ENCODE measurements at regions not wholly inside any gene's neighbourhood (a gene's known extent, or its start where the extent isn't known, plus 50 kb on each side); places are given as distances from the start of the nearest gene placed in this dataset.

- no peak for DNase-seq (ENCODE audit: low spot score)
Measured at GRCh38 chr18:70662588-70662987, 373.7 kb downstream of the SOCS6 start.

- no peak for DNase-seq (ENCODE audit: low spot score)
Measured at GRCh38 chr18:70659036-70659925, 370.4 kb downstream of the SOCS6 start.

- no peak for DNase-seq (ENCODE audit: low spot score)
Measured at GRCh38 chr18:70653671-70654070, 364.8 kb downstream of the SOCS6 start.

- DNase-seq (ENCODE audit: low spot score), result no peak
Measured at GRCh38 chr18:70650878-70651277, 362.0 kb downstream of the SOCS6 start.

GRCh38 chr18:70649683-70650082, 360.8 kb downstream of the SOCS6 start:
- no peak for DNase-seq (ENCODE audit: low spot score)

- DNase-seq (ENCODE audit: low spot score), result no peak
Measured at GRCh38 chr18:70645971-70646370, 357.1 kb downstream of the SOCS6 start.

GRCh38 chr18:70643812-70644211, 355.0 kb downstream of the SOCS6 start:
- DNase-seq (ENCODE audit: low spot score), result no peak

GRCh38 chr18:70641156-70641775, 352.4 kb downstream of the SOCS6 start:
- DNase-seq (ENCODE audit: low spot score), result no peak

- no peak for DNase-seq (ENCODE audit: low spot score)
Measured at GRCh38 chr18:70640336-70640887, 351.6 kb downstream of the SOCS6 start.

GRCh38 chr18:70636991-70637390, 348.1 kb downstream of the SOCS6 start:
- no peak for DNase-seq (ENCODE audit: low spot score)

GRCh38 chr18:70634576-70635147, 345.8 kb downstream of the SOCS6 start:
- no peak for DNase-seq (ENCODE audit: low spot score)

GRCh38 chr18:70627182-70627802, 338.4 kb downstream of the SOCS6 start:
- DNase-seq (ENCODE audit: low spot score), result no peak

- no peak for DNase-seq (ENCODE audit: low spot score)
Measured at GRCh38 chr18:70622622-70623419, 334.0 kb downstream of the SOCS6 start.

GRCh38 chr18:70621710-70622109, 332.9 kb downstream of the SOCS6 start:
- DNase-seq (ENCODE audit: low spot score), result no peak

GRCh38 chr18:70620837-70621612, 332.2 kb downstream of the SOCS6 start:
- no peak for DNase-seq (ENCODE audit: low spot score)

- DNase-seq (ENCODE audit: low spot score), result no peak
Measured at GRCh38 chr18:70617020-70617763, 328.3 kb downstream of the SOCS6 start.

GRCh38 chr18:70600225-70600925, 311.5 kb downstream of the SOCS6 start:
- DNase-seq (ENCODE audit: low spot score), result no peak

- DNase-seq (ENCODE audit: low spot score), result no peak
Measured at GRCh38 chr18:70598406-70598805, 309.6 kb downstream of the SOCS6 start.

GRCh38 chr18:70582981-70583380, 294.1 kb downstream of the SOCS6 start:
- DNase-seq (ENCODE audit: low spot score), result no peak

All from SW480 (cell line).